HG02840 (cell line): ENCODE measurements at regions not wholly inside any gene's neighbourhood (a gene's known extent, or its start where the extent isn't known, plus 50 kb on each side); places are given as distances from the start of the nearest gene placed in this dataset.
"Not testable (repeated sequence)": the region's sequence is repeated elsewhere in the genome, so short reads cannot be mapped to it uniquely, and the experiment has no call there.

ENCODE experiments used
- ATAC-seq: cut with Tn5 transposase; IDR thresholded peaks from one replicate; pipeline ENCODE4 v1.9.1; 2021; ENCODE audit warnings: mild to moderate bottlenecking, moderate library complexity, moderate number of reproducible peaks; ENCODE audit not compliant: unreplicated experiment, low FRiP score

DNA sequence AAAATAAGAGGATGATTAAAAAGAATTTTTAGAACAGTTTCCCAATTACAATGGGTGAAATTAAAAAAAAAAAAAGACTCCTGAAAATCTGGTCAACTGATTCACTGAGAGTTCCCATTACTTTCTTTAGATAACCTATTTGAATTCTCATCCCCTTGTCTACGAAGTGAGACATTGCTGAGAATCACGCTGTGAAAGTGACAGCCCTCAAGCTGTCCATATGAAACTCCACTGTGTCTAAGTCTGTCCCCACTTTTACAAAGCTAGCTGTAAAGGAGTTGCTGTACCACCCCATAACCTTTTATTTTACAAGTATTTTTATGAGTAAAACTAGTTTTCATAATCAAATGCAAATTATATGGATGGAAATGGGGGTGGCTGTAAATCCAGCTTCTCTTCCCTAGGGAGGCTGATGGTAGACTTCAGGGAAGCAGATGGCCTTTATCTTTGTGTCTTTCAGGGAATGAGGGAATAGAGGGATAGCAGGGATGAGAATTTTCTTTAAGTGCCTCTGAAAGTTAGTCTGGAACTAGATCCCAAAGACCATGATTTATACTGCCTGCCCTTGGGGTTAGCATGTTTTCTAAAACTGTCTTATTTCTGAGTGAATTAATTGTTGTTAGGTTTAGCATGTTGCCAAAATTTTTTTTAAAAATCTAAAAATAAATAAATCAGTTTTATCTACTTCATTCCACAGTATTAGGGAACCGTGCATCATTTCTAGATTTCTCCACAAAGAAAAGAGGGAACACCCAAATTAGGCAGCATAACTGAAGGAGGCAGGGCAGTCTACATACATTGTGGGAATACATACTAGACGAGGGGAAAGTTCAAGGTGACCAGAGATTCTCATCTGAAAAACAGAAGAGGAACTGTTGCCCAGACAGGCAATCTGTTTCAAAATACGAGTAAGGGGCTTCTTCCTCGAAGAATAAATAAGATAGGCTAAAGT lies 1219.1 kb downstream of the UQCRFS1 start:
- no peak for ATAC-seq

DNA sequence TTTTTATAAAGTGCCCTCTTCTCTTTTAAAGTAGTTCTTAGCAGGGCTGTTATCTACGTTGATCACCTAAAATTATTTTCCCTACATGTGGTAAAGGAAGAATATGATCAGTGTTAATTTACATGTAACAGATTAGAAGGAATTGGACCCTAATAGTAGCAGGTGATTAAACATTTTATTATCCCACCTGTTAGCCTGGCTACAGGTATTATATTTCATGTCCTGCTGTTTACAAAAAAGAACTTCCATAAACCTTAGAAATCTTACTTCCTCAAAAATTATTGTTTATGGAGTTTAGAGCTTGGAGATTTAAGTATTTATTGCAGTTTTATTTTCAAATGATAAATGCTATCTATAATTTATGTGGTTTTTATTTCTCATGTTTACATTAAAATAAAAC lies 1226.7 kb downstream of the UQCRFS1 start:
- no peak for ATAC-seq

DNA sequence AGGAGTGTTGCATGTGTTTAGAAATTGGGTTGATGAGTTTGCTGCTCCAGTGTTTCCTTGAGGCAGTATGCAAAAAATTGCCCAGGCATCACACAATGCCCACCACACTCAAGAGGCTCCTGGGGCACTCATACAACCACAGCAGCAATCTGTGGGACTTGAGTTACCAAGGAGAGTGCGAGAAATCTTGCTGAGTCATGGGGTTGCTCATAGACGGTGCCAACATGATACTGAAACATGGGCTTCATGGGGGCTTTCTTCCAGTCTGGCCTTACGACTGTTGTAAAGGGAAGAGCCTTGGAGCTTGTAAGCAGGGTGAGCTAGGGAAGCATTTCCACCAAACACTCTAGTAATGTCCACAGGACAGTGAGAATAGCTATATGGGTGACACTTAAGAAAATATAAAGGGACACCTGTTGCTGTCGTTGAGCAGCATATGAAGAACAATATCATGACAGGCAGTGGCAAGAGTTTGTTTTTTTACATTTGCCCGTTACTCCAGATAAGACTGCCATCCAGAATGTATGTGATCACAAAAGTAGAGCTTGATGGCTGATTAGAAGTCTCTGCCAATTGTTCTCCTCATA lies 1237.4 kb downstream of the UQCRFS1 start:
- no peak for ATAC-seq

DNA sequence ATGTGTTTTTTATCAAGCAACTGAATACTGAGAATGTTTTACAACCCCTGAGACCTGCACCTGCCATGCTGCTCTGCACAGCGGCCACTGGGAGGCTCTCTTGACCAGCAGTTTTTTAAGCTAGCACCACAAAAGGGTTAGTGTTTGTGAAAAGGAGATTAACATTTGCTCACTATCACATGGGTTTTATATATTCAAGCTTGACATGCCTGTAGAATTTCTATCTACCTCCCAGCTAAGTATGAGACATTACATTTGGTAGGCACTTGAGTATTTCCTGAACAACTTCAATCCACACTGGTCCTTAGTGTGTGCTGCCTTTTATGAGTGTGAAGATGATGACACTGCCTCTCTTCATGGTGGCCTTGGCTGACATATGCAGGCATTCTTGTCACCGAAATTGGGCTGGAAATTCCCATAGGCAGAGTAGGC lies 1238.9 kb downstream of the UQCRFS1 start:
- no peak for ATAC-seq

DNA sequence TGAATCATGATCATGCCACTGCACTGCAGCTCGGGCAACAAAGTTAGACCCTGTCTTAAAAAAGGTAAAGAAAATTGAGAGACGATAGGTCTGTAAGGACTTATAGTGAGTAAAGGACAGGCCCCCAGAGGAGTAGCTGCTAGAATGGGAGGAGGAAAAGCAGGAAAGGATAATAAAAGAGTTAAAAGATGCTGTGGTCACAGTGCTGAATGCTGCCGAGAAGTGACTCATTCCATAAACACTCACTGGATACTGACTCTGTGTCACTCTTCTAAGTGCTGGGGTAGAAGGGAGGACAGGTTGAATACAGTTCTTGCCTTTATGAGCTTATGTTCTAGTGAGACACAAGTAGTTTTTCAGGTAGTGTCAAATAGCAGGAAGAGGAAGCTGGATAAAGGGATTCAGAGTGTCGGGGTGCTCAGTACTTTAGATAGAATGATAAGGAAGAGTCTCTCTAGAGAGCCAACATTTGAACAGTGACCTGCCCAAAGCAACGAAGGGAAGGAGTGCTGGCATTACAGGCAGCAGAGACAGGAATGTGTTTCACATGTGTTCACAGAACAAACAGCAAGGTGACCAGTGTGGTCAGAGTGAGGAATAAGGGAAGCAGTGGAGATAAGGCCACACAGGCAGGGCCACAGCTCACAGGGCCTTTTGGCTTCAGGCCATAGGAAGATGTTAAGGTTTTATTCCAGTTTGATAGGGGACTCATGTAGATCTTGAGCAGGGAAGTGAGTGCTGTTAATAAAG lies 1240.5 kb downstream of the UQCRFS1 start:
- ATAC-seq = no peak

DNA sequence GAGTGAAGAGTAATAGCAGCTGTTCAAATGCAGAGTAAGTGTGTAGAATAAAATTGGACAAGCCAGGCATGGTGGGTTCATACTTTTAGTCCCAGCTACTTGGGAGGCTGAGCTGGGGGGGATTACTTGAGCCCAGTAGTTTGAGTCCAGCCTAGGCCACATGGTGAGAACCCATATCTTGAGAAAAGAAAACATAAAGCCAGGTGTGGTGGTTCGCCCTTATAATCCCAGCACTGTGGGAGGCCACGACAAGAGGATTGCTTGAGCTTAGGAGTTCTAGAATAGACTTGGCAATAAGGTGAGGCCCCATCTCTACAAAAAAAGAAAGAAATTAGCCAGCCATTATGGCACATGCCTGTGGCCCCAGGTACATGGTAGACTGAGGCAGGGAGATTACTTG lies 1241.1 kb downstream of the UQCRFS1 start:
- no peak for ATAC-seq

DNA sequence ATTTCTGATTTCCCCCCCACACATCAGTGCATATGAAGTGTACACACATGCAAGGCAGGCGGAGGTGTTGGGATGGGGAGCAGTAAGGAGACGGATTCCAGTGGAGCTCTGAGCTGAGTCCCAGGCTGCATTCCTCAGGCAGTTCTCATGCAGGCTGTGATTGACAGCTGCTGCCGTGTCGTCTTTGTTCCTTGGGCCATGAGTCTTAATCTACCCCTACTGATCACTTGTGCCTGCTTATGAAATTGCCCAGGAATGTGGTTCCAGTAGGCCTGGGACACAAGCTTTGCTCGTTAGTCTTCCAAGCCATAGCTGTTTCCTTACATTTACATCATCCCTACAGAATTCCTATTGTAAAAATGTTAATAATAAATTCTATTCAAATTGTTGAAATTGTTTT lies 1241.9 kb downstream of the UQCRFS1 start:
- ATAC-seq = no peak

DNA sequence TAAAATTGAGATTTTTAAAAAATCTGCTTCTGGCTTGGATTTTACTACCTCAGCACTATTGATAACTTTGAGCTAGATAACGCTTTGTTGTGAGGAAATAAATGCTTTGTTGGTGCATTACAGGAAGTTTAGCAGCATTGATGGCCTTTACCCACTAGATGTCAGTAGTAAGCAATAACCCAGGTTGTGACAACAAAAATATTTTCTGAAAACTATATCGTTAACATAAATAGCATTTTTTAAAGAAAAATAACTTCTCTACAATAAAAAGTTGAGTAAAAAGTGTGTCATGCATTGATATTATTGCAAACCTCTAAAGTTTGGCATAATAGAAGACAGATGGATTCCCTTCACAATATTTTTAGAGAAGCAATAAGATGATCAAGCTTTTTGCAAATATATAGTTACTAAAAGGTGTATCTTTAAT lies 1246.5 kb downstream of the UQCRFS1 start:
- ATAC-seq = no peak

DNA sequence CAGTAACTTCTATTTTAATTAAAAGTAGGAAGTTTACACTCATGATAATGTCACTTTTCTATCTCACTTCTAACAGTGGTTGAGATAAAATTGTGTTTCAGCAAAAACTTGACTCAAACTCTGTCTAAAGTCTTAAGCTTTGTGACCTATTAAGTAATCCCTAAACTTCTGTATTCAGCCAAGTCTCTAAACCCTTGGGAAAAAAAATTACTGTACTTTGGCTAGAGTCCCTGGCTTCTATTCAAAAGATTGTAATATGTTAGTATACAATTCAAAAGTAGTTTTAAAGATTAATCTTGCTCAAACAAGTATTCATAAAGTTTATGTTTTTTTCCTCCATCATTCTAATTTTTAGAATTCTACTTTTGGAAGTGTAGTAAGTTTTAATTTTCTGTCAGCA lies 1248.8 kb downstream of the UQCRFS1 start:
- no peak for ATAC-seq

DNA sequence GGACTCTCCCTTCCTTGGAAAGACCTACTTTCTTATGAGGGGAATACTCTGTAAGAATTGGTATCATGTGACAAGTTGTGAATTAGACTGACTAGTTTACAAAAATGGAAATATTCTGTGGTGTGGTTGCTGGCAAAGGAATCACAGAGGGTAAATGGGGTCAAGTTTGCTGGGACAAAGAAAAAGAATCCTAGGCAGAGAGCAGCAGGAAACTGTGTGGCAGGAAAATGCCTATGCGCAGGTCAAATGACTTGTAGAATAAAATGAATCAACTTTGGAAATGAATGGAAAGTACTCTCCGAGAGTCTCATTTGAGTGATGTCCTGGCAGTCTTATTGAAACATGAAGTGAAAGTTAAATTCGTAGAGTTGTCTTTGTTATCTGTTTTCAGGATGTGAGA lies 1250.7 kb downstream of the UQCRFS1 start:
- ATAC-seq = no peak

DNA sequence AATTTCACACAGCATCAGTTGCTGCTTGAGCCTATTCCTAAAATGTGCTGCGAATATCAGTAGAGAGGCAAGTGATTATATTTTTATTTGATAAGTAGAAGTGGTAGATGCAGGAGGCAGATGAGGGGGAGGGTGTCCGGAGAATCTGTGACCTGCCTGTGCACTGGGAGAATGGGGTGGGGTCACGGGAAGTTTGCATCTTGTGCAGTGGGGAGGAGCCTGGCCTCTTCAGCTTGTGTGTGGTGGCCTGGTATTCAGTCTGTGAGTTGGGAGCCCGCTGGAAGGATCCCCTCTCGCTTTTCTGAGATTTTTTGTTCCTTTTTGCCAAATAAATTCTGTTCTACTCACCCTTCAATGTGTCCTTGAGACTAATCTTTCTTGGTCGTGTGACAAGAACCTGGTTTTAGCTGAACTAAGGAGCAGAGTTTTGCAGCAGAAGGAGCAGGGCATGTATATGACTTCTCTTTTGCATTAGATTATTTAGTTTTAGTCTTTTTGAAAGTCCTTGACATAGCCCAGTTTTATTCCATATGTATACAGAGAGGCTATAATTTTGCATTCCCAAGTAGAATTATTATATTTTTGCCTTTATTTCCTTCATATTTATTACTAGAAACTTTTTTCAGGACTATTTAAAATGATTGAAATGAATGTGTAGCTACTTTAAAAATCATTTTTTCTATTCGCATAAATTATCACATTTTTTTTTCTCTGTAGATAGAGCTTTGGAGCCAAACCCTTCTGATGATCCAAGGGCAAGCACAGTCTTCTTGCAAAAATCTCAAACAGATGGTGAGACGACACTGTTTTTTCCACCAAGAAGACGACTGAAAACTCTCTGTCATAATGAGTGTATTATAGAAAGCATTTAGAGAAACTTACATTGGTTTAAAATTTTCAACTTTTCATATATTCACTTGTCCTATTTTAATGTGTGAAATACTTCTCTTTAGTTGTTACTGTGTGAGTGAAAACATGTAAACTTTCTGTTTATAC lies 1257.2 kb downstream of the UQCRFS1 start:
- ATAC-seq = no peak

DNA sequence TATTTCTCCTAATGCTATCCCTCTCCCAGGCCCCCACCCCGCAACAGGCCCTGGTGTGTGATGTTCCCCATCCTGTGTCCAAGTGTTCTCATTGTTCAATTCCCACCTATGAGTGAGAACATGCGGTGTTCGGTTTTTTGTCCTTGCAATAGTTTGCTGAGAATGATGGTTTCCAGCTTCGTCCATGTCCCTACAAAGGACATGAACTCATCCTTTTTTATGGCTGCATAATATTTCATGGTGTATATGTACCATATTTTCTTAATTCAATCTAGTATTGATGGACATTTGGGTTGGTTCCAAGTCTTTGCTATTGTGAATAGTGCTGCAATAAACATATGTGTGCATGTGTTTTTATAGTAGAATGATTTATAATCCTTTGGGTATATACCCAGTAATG lies 1270.3 kb downstream of the UQCRFS1 start:
- ATAC-seq = not testable (repeated sequence)

DNA sequence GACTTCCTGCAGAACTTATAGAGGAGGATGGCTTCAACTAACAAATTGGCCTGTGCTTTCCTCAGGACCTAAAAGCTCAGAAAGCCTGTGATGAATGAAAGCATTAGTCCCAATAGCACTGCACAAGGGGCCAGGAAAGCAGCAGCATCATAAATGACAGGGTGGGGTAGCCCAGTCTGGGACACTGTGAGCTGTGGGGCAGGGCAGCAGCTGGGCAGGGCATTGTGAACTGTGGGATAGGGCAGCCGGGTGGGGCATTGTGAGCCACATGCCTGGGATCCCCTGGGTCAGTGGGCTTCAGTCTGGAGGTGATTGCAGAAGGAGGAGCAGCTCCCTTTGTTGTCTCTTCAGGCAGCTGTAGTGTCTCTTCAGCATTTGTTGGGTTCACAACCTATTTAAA lies 1276.8 kb downstream of the UQCRFS1 start:
- no peak for ATAC-seq

DNA sequence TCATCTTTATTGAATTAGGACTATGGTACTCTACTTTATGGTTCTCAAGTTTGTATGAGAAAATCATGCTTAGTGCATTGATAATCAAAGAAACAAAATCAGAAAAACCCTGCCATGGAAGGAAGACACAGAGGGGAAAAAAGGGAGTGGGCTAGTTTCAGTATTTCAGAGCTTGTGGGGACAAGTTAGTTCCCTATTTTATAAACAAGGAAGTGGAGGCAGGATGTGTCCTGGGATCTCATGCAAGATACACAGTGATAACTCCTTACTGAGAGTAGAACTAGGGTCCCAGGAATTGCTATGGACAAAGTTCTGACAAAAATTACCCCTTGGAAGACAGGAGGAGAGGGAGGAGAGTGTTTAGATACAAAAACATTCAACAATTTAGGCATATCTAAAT lies 1277.3 kb downstream of the UQCRFS1 start:
- ATAC-seq = no peak

DNA sequence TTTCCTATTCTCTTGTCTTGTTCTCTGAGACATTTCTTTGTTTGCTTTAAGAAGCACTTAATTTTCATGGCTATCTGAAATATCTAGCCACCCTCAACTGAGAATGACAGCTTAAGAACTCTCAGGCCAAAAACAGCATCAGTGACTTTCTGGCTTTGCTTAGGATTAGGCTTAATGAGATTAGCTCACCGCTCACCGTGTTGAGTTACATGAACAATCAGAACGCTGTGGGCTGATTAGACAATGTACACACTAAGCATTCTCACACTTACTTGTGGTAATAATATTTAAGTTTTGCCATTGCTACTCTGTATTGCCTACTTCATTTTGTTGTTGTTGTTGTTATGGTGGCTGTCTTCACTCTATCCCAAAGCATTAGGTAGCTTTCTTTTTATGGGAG lies 1283.6 kb downstream of the UQCRFS1 start:
- no peak for ATAC-seq

DNA sequence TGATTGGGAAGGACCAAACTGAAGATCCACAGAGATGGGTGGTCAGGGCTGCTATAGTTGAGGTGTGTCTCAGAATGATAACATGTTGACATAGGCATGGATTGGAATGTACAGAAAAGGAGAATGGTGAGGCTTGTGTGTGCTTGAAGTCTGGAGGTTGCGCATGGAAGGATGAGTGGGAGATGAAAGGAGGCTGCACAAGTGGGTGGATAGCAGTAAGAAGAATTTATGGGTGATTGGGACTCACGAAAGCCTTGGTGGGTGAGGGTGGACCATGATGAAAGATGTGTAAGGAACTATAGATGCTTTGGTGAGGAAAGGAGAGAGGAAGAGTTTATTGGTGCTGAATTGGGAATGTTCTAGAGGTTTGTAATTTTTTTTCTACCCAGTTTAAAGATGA lies 1287.7 kb downstream of the UQCRFS1 start:
- ATAC-seq = no peak

DNA sequence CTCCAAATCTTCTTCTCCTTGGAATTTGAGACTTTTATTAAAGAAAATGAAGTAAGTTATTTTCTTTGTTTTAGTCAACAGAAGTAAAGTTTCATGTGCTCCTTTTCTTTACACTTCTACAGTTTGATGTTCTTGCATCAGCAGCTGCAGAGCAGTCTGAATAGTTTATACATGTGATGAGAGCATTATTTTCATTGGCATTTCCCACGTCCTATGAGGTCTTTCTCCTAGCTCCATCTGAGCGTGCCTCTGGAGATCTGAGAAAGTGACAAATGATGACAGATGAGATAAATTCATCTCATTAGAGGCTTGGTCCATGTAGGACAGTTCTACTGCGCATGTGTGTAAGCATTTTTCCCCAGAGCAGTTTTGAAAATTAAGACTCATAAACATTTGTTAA lies 1290.0 kb downstream of the UQCRFS1 start:
- ATAC-seq = no peak

DNA sequence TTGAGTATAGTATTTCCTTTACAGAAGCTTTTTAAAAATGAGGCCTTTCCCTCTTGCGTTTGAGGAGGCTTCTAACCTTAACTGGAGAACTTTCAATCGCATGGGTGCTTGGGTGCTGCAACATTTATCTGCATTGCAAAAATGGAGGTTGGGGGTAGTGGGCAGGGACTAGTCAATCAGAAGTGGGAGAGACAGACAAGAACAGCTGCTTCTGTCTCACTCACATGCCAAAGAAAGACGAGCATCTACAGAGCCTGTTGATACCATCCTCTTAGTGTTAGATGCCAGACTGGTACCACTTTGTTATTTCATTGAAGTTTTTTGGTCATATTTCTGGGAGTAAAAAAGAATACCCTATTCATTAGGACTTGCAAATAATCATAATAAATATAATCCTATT lies 1292.2 kb downstream of the UQCRFS1 start:
- ATAC-seq = no peak

DNA sequence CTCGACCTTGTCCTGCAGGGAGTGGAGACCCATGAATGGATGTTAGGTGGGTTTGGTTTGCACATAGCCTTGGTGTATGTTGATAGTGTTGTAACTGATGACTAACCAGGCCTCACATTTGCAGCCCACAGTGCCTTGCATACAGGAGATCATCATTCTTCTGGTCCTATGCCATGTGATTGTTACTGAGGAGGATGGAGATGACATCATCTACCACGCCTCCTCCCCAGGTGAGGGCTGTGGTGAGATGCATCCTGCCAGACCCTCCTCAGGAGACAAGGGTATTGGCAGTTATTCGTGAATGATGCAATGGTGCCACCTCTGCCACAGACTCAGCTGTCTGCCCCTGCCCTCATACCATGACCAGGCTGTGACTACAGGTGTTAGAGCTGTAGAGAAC lies 1294.1 kb downstream of the UQCRFS1 start:
- ATAC-seq = no peak
